ENCODE measurements at regions not wholly inside any gene's neighbourhood (a gene's known extent, or its start where the extent isn't known, plus 50 kb on each side); places are given as distances from the start of the nearest gene placed in this dataset.

DNA sequence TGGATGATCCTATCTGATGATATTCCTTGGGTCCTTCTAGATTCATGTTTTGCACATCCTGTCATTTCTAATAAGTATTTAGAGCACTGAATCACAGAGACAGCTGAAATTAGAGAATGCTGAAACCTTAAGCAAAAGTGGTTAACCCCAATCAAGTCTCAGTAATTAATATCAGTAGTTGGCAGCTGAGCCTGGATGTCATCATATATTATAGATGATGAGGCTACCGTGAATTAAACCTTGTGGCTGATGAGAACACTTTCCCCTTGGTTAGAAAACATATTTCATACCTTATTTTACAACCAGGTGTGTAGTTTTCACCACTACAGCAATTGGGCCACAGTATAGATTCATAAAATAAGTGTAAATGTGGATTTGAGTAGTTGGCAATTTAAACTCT is 499.0 kb downstream of the PDGFC start:
- no peak overlapping the region for H3K27ac ChIP-seq
- no peak for TF ChIP-seq ZFX (IDR thresholded peaks at IDR 0.05)
- TF ChIP-seq, protein P1, sequence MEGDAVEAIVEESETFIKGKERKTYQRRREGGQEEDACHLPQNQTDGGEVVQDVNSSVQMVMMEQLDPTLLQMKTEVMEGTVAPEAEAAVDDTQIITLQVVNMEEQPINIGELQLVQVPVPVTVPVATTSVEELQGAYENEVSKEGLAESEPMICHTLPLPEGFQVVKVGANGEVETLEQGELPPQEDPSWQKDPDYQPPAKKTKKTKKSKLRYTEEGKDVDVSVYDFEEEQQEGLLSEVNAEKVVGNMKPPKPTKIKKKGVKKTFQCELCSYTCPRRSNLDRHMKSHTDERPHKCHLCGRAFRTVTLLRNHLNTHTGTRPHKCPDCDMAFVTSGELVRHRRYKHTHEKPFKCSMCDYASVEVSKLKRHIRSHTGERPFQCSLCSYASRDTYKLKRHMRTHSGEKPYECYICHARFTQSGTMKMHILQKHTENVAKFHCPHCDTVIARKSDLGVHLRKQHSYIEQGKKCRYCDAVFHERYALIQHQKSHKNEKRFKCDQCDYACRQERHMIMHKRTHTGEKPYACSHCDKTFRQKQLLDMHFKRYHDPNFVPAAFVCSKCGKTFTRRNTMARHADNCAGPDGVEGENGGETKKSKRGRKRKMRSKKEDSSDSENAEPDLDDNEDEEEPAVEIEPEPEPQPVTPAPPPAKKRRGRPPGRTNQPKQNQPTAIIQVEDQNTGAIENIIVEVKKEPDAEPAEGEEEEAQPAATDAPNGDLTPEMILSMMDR (conservative IDR thresholded peaks at IDR 0.05) = no peak

DNA sequence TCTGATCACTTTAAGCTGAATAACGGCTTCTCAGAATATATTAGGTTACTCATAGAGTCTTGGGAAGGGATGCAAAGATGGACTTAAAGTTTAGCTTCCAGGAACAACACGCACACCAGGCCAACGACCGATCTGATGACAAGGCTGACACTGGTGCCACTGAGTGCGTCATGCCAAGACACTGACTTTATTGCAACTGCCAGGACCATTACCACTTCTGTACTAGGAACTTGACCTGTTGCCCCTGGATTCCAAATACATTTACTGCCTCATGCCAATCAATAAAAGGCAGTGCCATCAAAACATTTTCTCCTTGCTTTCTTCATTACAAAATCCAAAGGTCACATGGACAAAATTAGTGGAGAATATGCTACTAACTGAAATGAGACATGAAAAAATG is 505.9 kb upstream of the CTSO start:
- TF ChIP-seq, protein P1 (conservative IDR thresholded peaks at IDR 0.05) = no peak
- TF ChIP-seq ZFX (IDR thresholded peaks at IDR 0.05) = no peak

DNA sequence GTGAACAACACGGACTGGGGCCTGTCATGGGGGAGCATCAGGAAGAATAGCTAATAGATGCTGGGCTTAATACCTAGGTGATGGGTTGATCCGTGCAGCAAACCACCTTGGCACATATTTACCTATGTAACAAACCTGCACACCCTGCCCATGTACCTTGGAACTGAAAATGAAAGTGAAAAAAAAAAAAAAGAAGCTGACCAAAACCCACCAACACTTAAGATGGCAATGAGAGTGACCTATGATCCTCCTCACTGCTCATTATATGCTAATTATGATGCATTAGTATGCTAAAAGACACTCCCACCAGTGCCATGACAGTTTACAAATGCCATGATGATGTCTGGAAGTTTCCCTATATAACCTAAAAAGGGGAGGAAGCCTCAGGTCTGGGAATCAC is 503.2 kb upstream of the CTSO start:
- H3K27ac ChIP-seq = no peak overlapping the region
- TF ChIP-seq ZFX (IDR thresholded peaks at IDR 0.05) = no peak
- TF ChIP-seq, protein P1 (conservative IDR thresholded peaks at IDR 0.05) = no peak

More for the DNA sequence above, 505.9 kb upstream of the CTSO start:
- no peak overlapping the region for H3K27ac ChIP-seq

DNA sequence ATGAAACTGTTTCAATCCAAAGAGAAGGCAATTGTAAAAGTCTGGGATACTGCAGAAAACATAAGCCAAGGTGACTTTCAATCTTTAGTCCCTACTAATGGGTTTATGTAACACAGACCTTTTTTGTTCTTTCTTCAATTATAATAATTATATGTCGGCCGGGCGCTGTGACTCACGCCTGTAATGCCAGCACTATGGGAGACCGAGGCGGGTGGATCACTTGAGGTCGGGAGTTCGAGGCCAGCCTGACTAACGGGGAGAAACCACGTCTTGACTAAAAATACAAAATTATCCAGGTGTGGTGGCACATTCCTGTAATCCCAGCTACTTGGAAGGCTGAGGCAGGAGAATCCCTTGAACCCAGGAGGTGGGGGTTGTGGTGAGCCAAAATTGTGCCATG is 489.8 kb upstream of the CTSO start:
- H3K27ac ChIP-seq = no peak overlapping the region; the same call in 1 of the 2 replicates
- TF ChIP-seq, protein P1 (conservative IDR thresholded peaks at IDR 0.05) = no peak
- TF ChIP-seq ZFX (IDR thresholded peaks at IDR 0.05) = no peak

DNA sequence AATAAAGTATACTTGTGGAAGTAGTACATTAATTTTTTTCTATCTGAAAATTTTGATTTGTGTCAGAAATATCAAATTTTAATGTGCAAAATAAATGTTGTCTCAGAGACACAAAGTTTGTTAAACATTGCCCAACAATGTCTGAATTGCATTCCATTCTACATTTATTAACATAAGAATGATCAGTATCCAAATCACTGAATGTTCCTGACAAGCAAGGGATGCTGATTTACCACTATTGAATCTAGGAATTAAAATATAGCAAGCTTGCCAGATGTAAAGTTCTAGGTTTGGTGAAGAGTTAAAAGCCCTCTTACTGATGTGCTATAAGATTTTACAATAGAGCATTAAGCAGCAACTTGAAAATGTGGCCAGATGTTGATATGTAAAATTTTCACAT is 489.2 kb upstream of the CTSO start:
- TF ChIP-seq, protein P1 (conservative IDR thresholded peaks at IDR 0.05) = no peak
- no peak for TF ChIP-seq ZFX (IDR thresholded peaks at IDR 0.05)
- no peak overlapping the region for H3K27ac ChIP-seq

DNA sequence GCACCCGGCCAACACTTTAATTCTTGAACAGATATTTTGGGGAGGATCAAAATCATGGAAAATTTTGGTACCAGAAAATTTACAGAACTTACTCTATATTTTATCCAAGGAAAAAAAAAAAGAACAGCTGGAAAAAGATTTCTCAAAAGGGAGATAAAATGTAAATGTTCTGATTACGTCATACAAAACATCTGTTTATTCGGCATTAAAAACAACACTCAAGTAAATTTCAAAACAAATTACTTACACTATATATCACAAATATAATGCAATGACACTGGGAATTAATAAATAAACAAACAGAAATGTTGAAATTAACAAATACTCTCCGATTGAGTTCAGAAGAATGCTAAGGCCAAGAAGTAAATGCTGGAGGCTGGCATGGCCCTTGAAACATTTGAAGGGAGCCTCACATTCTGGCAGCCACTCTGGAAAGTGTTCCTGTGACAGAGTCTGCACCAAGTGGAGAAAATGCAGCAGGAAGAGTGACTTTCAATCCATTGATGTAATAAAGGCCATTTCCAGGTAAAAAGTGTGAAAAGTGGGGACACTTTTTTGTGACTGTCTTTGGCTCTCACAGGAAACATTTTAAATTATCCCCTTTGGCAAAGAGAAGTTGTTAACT is 486.0 kb upstream of the CTSO start:
- no peak overlapping the region for H3K27ac ChIP-seq
- TF ChIP-seq ZFX (IDR thresholded peaks at IDR 0.05) = no peak
- TF ChIP-seq, protein P1 (conservative IDR thresholded peaks at IDR 0.05) = no peak

DNA sequence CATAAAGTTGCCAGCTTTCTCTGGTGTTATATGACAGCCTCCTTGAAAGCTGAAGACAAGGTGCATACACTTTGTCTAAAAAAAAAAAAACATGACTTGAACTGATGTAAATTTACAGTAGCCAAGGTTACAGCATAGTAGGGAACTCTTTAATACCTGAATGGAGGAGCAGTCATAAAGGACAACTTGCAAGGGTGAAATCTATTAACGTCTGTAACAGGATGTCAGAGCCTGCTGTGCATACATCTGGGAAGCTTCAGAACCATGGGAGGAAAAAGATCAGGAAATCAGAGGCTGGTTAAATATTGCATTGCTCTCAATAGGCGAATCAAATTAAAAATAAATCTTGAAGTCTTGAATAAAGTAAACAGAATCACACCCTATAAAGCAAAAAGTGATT is 484.0 kb upstream of the CTSO start:
- no peak for TF ChIP-seq ZFX (IDR thresholded peaks at IDR 0.05)
- TF ChIP-seq, protein P1 (conservative IDR thresholded peaks at IDR 0.05) = no peak
- no peak overlapping the region for H3K27ac ChIP-seq
